Tibial nerve (tissue), 4 donors: ENCODE measurements at regions not wholly inside any gene's neighbourhood (a gene's known extent, or its start where the extent isn't known, plus 50 kb on each side); places are given as distances from the start of the nearest gene placed in this dataset.

Source experiments
- DNase-seq, 2 donors: peaks; one replicate each; pipeline ENCODE4 v3.0.0-alpha.2; 2019; ENCODE audit warnings: low spot score in 2 of 2
- H3K27ac ChIP-seq, 4 donors: fragments of 200-600 bp; sonication (generic) in 3 of 4; one replicate each; pipeline ENCODE4 v1.5.1; 2017 to 2019; ENCODE audit warnings: mild to moderate bottlenecking in 1 of 4
- H3K27me3 ChIP-seq, 2 donors: fragments of 200-600 bp; sonication (generic) in 1 of 2; one replicate each; pipeline versions ENCODE4 v1.5.1 to v1.6.0; 2017 to 2019
- H3K36me3 ChIP-seq, 3 donors: fragments of 200-600 bp; sonication (generic); one replicate each; pipeline ENCODE4 v1.5.1; 2018 to 2019
- H3K4me1 ChIP-seq, 4 donors: fragments of 200-600 bp; sonication (generic) in 3 of 4; one replicate each; pipeline ENCODE4 v1.5.1; 2017 to 2019
- H3K4me3 ChIP-seq, 4 donors: fragments of 200-600 bp; sonication (generic) in 3 of 4; one replicate each; pipeline ENCODE4 v1.5.1; 2017 to 2019; ENCODE audit warnings: mild to moderate bottlenecking in 1 of 4, moderate library complexity in 1 of 4
- H3K9me3 ChIP-seq, 4 donors: fragments of 200-600 bp; sonication (generic) in 3 of 4; one replicate each; pipeline ENCODE4 v1.5.1; 2017 to 2019
- CTCF ChIP-seq, 5 experiments: fragments of 200-600 bp in 3 of 5; fragments of 450-650 bp in 2 of 5; sonication (generic) in 3 of 5; IDR thresholded peaks; one replicate each; pipeline ENCODE4 v1.5.1; 2016 to 2019; ENCODE audit warnings: antibody characterized with exemption in 5 of 5, mild to moderate bottlenecking in 3 of 5, moderate library complexity in 2 of 5
- EP300 ChIP-seq, 2 donors: sonication (generic); formaldehyde crosslinking; IDR thresholded peaks; one replicate each; pipeline ENCODE4 v1.6.1; 2017; ENCODE audit warnings: antibody characterized with exemption in 2 of 2, mild to moderate bottlenecking in 1 of 2
- POLR2A ChIP-seq, 2 donors: fragments of 450-650 bp; IDR thresholded peaks; one replicate each; pipeline ENCODE4 v1.6.1; 2017; ENCODE audit warnings: antibody characterized with exemption in 2 of 2, mild to moderate bottlenecking in 2 of 2, moderate library complexity in 2 of 2
- WGBS, 2 donors: methylation state at CpG; one replicate each; pipeline ENCODE4 v1.1.5; 2018; 5-methylcytosine and 5-hydroxymethylcytosine counted together

- DNase-seq, result no peak
- no peak for TF ChIP-seq EP300 (IDR thresholded peaks at IDR 0.05)
- TF ChIP-seq CTCF (IDR thresholded peaks at IDR 0.05), result no peak
- TF ChIP-seq POLR2A (IDR thresholded peaks at IDR 0.05), result no peak
- Histone ChIP-seq H3K36me3 (no peaks in the 10 kb centered on the region), H3K27me3 (no peaks in the 10 kb centered on the region), H3K4me1 (no peaks in the 10 kb centered on the region), H3K4me3 (no peak overlapping the region), H3K9me3 (no peaks in the 10 kb centered on the region), H3K27ac (no peak overlapping the region)
- WGBS, 2 donors, result 17 to 18% methylated on average over 3 of the region's 3 CpGs
Observed at GRCh38 chr13:80022146-80022545, 318.8 kb downstream of the SPRY2 start.

- no peaks in the 10 kb centered on the region for H3K27me3 ChIP-seq
- H3K4me3 ChIP-seq, result no peak overlapping the region
- 21 to 32% methylated on average over 1 of the region's 1 CpG for WGBS, 2 donors
- peaks cover 0 to 23% (median 12%) of the 10 kb centered on the region in 4 donors for H3K4me1 ChIP-seq
- TF ChIP-seq EP300 (IDR thresholded peaks at IDR 0.05), result no peak
- H3K9me3 ChIP-seq, result no peaks in the 10 kb centered on the region
- no peaks in the 10 kb centered on the region for H3K36me3 ChIP-seq
- DNase-seq, result no peak
- no peak overlapping the region for H3K27ac ChIP-seq
Observed at GRCh38 chr13:80012251-80012650, 328.7 kb downstream of the SPRY2 start.

DNA sequence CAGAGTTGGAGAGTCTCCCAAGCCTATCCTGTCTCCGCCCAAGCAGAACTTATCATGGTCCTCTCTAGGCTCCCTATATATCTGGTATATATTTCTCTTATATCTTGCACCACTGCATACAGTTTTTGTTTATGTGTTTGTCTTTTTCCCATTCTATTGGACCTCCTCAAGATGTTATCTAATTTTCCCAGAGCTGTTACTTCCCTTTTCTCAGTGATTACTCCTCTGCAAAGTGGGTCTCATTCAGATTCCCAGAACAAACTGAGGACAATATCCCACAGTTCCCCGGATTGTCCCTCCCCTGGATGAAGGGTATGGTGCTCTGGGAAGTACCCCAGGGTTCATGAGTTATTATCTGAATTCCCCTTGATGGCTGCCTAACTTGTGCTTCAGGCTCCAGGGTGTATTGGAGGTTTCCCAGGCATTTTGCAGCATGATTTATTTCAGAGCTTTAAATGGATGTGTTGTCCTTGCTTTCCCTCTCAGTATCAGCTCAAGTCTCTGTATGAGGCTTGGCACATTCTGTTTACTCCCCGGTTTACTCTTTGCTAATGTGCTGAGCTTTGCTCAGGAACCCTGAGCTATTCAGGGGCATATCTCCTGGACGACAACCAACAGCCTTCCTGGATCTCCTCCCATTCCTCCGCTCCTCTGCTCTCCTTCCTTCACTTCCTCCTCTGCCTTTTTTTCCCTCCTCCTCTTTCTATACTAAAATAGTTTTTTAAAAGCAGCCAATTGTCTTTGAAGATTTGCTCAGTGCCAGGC is 329.3 kb downstream of the SPRY2 start:
- Histone ChIP-seq H3K27me3 (no peaks in the 10 kb centered on the region), H3K36me3 (no peaks in the 10 kb centered on the region), H3K9me3 (no peaks in the 10 kb centered on the region), H3K27ac (peak overlapping the region in 1 of 4 donors; percentile 36), H3K4me1 (peaks cover 0 to 23% (median 12%) of the 10 kb centered on the region in 4 donors), H3K4me3 (no peak overlapping the region)
- 32 to 35% methylated on average over 5 of the region's 5 CpGs for WGBS, 2 donors
- no peak for DNase-seq
- TF ChIP-seq EP300 (IDR thresholded peaks at IDR 0.05), result no peak
- TF ChIP-seq CTCF (IDR thresholded peaks at IDR 0.05), result no peak

DNA sequence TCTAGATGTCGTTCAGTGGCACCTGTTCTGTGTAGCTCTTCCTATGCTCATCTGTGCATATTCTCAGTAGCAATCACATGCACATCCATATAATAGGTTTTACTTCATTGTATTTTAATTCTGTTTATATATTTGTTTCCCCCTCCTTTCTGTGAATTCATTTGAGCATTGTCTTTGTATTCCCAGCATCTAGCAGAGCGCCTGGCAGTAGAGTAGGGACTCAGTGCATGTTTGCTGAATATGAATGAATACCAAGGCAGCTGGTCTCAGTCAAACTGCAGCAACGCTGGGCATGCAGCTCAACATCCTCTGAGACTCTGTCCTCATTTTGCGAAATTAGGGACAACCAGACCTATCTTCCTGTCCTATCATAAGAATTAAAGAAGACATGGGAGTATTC is 330.1 kb downstream of the SPRY2 start:
- WGBS, 2 donors, result 65 to 76% methylated on average over 4 of the region's 4 CpGs
- Histone ChIP-seq H3K9me3 (no peaks in the 10 kb centered on the region), H3K36me3 (no peaks in the 10 kb centered on the region), H3K4me1 (peaks cover 0 to 23% (median 12%) of the 10 kb centered on the region in 4 donors), H3K4me3 (no peak overlapping the region), H3K27ac (no peak overlapping the region), H3K27me3 (no peaks in the 10 kb centered on the region)
- DNase-seq, result no peak
- TF ChIP-seq POLR2A (IDR thresholded peaks at IDR 0.05) (no peak), EP300 (IDR thresholded peaks at IDR 0.05) (no peak), CTCF (IDR thresholded peaks at IDR 0.05) (no peak)

DNA sequence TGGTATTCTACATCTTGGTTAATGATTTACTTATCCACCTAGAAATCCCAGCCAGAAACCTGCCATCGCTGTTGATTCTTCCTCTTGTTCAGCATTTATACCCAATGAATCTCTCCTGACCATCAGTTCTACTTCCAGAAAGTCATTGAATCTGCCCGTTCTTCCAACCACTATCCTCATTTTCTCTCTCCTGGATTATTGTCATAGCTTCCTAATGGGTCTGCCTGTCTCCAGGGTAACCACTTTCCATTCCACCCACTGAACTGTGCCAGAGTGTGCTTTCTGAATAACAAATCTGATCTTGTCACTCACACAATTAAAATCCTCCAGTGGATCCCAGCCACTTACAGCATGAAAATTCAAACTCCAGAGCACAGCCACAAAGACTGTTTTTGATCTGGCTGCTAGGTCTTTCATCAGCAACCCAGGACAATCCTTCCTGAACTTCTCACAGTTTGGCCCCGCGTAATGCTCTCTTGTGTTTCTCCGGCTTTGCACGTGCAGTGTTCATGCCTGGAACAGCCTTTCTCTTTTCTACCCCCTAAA is 330.6 kb downstream of the SPRY2 start:
- no peak for DNase-seq
- Histone ChIP-seq H3K27ac (no peak overlapping the region), H3K27me3 (no peaks in the 10 kb centered on the region), H3K36me3 (no peaks in the 10 kb centered on the region), H3K9me3 (peaks cover 0 to 3% (median 0%) of the 10 kb centered on the region in 4 donors), H3K4me3 (no peak overlapping the region), H3K4me1 (peaks cover 0 to 23% (median 12%) of the 10 kb centered on the region in 4 donors)
- no peak for TF ChIP-seq POLR2A (IDR thresholded peaks at IDR 0.05)
- TF ChIP-seq CTCF (IDR thresholded peaks at IDR 0.05), result no peak
- no peak for TF ChIP-seq EP300 (IDR thresholded peaks at IDR 0.05)
- 77 to 78% methylated on average over 6 of the region's 6 CpGs for WGBS, 2 donors
